ENCODE measurements at regions not wholly inside any gene's neighbourhood (a gene's known extent, or its start where the extent isn't known, plus 50 kb on each side); places are given as distances from the start of the nearest gene placed in this dataset.

- no peak for TF ChIP-seq POLR2AphosphoS5 (IDR thresholded peaks at IDR 0.05; ENCODE audit: low read depth, low read length)
- TF ChIP-seq TAF1 (IDR thresholded peaks at IDR 0.05; ENCODE audit: borderline replicate concordance, insufficient read depth, low read length): no peak
- TF ChIP-seq, protein P1, sequence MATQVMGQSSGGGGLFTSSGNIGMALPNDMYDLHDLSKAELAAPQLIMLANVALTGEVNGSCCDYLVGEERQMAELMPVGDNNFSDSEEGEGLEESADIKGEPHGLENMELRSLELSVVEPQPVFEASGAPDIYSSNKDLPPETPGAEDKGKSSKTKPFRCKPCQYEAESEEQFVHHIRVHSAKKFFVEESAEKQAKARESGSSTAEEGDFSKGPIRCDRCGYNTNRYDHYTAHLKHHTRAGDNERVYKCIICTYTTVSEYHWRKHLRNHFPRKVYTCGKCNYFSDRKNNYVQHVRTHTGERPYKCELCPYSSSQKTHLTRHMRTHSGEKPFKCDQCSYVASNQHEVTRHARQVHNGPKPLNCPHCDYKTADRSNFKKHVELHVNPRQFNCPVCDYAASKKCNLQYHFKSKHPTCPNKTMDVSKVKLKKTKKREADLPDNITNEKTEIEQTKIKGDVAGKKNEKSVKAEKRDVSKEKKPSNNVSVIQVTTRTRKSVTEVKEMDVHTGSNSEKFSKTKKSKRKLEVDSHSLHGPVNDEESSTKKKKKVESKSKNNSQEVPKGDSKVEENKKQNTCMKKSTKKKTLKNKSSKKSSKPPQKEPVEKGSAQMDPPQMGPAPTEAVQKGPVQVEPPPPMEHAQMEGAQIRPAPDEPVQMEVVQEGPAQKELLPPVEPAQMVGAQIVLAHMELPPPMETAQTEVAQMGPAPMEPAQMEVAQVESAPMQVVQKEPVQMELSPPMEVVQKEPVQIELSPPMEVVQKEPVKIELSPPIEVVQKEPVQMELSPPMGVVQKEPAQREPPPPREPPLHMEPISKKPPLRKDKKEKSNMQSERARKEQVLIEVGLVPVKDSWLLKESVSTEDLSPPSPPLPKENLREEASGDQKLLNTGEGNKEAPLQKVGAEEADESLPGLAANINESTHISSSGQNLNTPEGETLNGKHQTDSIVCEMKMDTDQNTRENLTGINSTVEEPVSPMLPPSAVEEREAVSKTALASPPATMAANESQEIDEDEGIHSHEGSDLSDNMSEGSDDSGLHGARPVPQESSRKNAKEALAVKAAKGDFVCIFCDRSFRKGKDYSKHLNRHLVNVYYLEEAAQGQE (IDR thresholded peaks at IDR 0.05; ENCODE audit: insufficient read depth in 1 of 2, low read depth in 2 of 2, low read length in 2 of 2): no peak
Observed at GRCh38 chr5:8844847-8845246, 701.0 kb downstream of the SEMA5A start.

Measured in PFSK-1 (cell line).